Anterior cingulate cortex (tissue), 58 donors: ENCODE measurements at regions not wholly inside any gene's neighbourhood (a gene's known extent, or its start where the extent isn't known, plus 50 kb on each side); places are given as distances from the start of the nearest gene placed in this dataset.
A peak's percentile ranks its signal among the peaks of the same experiment; 100 is the strongest.

Experiments used
- DNase-seq, 58 donors: peaks; one replicate each; lab custom pipeline; 2025; lab: John Stamatoyannopoulos, UW

- DNase-seq = no peak
Measured at GRCh38 chr6:26301638-26302037, 63.4 kb upstream of the BTN3A2 start.

GRCh38 chr6:26302941-26303559 lies 61.9 kb upstream of the BTN3A2 start:
- no peak for DNase-seq

- no peak for DNase-seq
Measured at GRCh38 chr6:26304213-26304796, 60.7 kb upstream of the BTN3A2 start.

GRCh38 chr6:26304797-26305640 lies 60.0 kb upstream of the BTN3A2 start:
- peak in 32 of 58 donors; percentile 5 to 71 (median 36) for DNase-seq

GRCh38 chr6:26305641-26305969 lies 59.4 kb upstream of the BTN3A2 start:
- no peak for DNase-seq

- DNase-seq = no peak
Measured at GRCh38 chr6:26306232-26306631, 58.8 kb upstream of the BTN3A2 start.

GRCh38 chr6:26307850-26308249 lies 57.1 kb upstream of the BTN3A2 start:
- DNase-seq = no peak

- DNase-seq = no peak
Measured at GRCh38 chr6:26309731-26310142, 55.3 kb upstream of the BTN3A2 start.

GRCh38 chr6:26311012-26311384 lies 54.0 kb upstream of the BTN3A2 start:
- peak in 19 of 58 donors; percentile 4 to 48 (median 25) for DNase-seq

GRCh38 chr6:26311385-26312095 lies 53.5 kb upstream of the BTN3A2 start:
- DNase-seq = peak in 17 of 58 donors; percentile 4 to 67 (median 22)

GRCh38 chr6:26312096-26312463 lies 52.9 kb upstream of the BTN3A2 start:
- peak in 1 of 58 donors; percentile 47 for DNase-seq

GRCh38 chr6:26312501-26313397 lies 52.2 kb upstream of the BTN3A2 start:
- DNase-seq = peak in 56 of 58 donors; percentile 13 to 85 (median 68)
